Fibroblast of peridontal ligament (primary cell): ENCODE measurements at regions not wholly inside any gene's neighbourhood (a gene's known extent, or its start where the extent isn't known, plus 50 kb on each side); places are given as distances from the start of the nearest gene placed in this dataset.
"Not testable (repeated sequence)": the region's sequence is repeated elsewhere in the genome, so short reads cannot be mapped to it uniquely, and the experiment has no call there.

Experiments
- DNase-seq: peaks from one replicate; pipeline ENCODE4 v3.0.0-alpha.2; 2010; ENCODE audit errors: extremely low read depth

DNA sequence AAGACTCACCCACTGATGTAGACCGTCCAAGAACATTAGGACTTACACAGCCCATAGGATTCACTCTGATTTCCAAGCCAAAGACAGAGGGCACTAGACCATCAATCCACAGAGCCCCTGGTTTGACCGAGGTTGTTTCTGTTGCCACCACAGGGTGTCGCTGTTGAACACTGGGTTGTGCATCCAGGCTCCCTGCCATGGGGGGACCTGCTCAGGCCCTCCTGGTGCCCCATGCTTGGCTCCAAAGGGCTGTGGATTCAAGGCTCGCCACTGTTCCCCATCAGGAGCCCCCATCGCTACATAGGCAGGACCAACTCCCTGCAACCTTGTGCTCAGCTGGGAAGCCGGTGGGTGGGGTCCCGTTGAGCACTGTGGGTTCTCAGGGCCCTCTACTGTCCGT is 128.0 kb upstream of the ANO1 start:
- no peak for DNase-seq

DNA sequence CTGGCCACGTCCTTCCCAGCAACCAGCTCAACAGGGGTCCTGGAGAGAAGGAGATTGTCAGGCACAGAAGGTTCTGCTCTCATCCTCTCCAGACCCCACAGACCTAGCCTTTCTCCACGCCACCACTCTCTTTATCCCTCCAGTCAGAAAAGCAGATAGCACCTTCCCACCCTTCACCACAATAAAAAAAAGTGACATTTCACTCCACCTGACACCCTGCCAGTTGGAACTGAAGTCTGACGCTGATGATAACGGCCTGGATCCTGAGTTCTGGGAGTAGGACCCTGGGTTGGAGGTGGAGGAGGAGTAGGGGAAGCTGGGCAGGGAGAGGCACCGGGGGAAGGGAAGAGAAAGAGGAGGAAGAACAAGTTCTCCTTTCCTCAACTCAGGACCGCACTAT is 127.5 kb upstream of the ANO1 start:
- DNase-seq: no peak

DNA sequence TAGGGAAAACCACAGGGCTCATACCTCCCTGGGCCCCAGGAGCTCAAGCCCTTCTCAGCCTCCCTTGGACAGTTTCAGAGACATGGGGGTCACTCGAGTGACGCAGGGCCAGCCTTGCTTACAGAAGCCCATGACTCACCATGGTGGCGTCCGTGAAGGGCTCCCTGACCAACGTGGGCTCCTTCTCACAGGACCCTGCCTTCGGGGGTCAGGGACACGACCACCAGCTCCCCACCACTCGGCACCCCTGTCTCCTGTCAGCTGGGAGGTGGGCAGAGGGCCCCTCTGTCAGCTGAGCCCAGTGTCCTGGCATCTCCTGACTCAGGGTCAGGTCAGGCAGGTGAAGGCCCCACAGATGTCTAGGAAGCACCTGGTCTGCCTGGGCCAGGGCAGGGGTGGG is 126.3 kb upstream of the ANO1 start:
- DNase-seq: no peak

DNA sequence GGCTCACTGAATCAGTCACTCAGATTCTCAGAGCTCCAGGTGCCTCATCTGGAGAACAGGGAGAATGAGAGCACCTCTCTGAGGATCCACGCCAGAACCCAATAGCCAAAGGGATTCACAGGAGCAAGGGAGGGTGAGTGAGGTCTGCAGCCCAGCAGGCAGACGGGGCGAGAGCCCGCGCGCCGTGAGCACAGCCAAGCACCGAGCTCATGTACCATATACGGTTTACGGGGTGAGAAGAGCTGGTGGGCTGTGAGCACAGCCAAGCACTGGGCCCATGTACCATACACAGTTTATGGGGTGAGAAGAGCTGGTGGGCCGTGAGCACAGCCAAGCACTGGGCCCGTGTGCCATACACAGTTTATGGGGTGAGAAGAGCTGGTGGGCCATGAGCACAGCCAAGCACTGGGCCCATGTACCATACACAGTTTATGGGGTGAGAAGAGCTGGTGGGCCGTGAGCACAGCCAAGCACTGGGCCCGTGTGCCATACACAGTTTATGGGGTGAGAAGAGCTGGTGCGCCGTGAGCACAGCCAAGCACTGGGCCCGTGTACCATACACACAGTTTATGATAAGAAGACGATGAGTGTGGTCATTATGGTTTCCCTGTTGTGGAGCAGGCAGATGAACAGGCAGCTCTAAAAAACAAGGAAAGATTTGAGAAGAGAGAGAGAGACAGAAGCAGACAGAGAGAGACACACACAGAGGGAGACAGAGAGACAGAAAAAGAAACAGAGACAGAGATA is 125.7 kb upstream of the ANO1 start:
- DNase-seq: not testable (repeated sequence)

DNA sequence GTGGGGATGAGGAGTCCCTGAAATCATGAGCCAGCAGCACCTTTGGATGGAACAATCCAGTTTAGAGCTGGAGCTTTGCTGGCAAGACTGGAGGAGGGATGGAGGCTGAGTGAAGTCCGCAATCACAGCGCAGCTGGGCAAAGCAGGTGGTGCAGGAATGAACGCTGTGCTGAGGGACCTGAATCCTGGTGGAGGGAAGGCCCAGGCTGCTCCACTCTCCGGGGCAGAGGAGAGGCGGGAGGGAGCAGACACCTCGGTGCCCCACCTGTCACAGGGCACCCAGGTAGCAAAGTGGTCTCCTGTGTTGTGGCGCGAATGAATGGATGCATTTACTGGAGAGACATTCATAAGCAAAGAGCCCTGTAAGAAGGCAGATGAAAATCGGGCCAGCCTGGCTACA is 124.8 kb upstream of the ANO1 start:
- no peak for DNase-seq

DNA sequence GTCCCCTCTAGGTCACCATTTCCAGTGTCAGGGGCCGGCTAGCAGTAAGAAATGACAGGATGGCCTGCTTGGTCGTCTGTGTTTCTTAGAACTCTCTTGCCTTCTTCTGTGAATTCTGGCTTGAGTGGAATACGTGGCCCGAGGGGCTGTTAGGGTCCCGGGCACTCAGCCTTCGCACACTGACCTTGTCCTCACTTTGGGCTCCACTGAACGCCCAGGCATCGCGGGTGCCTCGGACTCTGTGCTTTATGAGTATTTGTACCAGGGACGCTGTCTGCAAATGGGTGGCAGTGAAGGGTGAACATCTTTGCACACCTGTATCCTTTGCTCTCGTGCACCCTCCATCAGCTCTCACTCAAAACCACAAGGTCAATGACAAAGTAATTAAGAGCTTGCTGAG is 123.4 kb upstream of the ANO1 start:
- no peak for DNase-seq

DNA sequence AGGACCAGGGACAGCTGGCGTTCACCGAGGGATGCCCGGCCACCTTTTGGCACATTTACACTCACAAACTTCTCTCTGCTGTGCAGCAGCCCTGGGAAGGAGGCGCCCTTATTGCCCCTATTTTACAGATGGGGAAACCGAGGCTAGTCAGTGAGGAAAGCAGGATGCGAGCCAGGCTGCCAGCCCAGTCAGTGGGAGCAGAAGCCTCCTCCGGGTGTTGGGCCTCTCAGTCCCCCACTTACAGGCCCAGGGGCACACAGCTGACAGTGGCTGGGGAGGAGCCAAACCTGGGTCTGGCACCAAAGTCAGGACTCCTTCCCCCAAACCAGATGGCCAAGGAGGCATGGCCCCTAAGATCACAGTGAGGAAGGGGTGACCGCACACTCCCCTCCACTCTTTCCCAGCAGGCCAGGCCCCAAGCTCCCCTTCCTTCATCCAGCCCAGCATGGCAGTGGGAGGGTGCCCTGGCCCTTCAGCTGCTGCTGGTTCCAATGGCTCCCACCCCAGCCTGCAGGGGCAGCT is 121.4 kb upstream of the ANO1 start:
- no peak for DNase-seq

DNA sequence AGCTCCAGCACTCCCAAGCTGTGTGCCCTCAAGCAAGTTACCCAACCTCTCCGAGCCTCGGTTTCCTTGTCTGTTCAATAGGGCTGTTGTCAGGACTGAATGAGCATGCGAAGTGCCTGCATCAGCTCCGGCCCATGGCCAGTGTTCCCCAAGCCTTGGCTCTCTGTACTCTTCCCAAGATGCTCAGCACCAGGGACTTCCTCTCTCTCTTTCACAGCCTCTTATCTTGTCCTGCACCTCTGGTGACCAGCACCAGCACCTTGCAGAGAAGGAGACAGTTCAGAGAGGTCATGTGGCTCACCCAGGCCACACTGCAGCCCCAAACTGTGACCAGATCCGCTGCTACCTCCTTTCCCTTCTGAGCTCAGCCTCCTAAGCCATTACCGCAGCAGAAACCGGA is 120.3 kb upstream of the ANO1 start:
- DNase-seq: no peak

DNA sequence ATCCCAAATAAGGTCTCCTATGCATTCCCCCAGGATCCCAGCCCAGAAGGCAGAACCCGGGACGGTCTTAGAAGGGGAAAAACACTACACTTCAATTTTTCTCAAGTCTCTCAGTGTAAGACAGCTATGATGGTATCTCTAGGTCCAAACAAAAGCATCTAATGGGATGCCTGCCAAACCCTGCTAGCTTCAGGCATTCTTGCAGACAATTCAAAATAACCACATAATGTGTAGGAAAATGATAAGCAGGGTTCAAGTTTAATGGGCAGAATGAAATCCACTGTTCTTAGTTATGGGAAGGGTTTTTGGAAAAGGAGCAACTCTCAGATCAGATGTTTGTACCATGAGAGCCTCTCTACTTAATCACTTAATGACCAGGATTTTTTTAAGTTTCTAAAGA is 119.8 kb upstream of the ANO1 start:
- DNase-seq: peak; percentile 24

DNA sequence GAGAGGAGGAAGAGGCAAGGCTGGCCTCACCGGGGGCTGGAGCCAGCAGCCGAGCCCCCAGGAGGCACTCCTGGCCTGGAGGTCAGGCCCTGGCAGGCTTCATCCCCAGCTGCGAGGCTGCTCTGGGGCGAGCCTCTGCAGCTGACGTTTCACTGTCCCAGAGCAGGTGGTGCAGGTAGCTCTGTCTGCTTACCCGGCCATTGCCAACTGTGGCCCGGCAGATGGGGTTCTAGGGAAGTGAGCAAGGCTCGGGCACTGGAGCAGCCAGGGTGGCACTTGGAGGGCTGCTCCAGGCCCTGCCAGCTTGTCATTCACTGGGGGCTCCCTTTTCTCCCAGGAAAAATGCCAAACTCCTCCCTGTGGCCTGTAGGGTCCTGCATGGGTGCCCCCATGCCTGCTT is 118.7 kb upstream of the ANO1 start:
- DNase-seq: no peak

DNA sequence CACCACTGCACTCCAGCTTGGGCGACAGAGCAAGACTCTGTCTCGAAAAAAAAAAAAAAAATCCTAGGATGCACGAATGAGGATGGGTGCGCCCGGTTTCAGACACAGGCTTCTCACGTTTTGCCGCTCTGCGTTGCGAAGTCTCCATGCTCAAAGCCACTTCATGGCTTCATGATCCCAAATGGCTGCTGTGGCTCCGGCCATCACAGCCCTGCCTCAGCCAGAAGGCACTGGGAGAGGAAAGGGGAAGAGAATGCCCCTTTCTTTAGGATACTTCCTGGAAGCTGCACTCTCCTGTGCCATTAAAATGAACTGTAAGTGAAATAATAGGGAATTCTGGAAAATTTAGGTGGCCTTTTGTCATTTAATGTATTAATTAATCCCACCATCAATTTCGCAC is 116.4 kb upstream of the ANO1 start:
- DNase-seq: no peak

DNA sequence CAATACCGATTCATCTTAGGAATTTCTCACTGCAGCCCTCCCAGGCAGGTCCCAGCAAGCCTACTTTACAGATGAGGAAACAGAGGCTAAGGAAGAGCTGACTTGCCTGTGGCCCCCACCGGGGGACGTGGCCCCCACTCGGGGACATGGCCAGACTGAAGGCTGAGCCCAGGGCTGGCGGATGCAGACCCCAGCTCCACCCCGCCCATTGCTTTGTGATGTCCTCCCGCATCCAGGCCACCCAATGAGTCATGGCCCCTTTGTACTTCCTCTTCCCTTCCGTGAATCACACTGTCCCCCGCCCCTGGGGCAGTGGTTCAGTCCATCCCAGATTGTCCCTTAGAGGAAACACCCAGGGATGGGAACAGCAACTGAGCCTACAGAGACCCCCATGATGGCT is 116.0 kb upstream of the ANO1 start:
- DNase-seq: no peak

DNA sequence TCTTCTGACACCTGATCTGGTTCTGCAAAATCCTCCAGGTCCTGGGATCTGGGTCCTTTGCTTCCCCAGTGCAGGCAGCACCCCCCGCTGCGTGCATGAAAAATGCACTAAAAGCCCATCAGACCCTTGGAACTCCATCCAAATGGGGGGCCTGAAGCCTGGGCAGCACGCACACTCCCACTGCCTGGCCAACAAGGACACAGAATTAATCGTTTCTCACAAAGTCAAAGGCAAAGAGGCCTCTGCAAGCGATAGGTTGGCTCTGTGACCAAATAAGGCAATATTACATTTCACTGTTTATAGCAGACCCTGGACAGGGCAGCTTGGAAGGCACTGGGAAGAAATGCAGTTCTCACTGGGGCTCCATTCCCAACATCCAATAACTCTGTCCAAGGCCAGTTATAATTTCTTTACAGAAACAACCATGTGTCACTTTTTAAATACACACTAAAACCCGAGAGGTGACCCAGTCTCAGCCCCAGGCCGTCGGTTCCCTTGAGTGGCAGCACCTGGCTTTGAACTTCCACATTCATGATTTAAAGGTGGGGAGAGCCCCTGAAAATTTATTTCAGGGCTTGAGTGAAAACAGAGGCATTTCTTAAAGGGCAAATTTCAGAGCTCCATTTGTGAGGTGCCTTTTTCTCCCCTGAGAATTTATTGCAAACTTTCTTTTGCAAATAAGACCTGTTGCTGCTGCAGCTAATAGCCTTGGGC is 114.4 kb upstream of the ANO1 start:
- DNase-seq: no peak

DNA sequence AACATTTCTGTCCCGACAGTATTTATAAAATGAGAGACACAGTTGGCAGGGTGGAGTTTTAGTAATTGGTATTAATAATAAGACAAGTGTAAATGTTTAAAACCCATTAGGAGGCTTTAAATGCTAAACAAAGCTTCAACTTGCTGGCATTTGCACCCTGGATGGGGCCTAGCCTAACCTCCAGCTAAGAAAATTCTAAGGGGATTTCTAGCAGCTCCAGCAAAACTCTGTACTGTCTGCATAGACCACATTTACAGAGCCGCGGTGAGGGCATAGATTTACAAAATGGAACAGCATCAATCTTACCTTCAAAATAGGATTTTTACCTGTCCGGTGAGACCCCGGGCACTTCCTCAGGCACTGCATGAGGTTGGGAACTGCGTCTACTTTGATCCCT is 113.9 kb upstream of the ANO1 start:
- no peak for DNase-seq

DNA sequence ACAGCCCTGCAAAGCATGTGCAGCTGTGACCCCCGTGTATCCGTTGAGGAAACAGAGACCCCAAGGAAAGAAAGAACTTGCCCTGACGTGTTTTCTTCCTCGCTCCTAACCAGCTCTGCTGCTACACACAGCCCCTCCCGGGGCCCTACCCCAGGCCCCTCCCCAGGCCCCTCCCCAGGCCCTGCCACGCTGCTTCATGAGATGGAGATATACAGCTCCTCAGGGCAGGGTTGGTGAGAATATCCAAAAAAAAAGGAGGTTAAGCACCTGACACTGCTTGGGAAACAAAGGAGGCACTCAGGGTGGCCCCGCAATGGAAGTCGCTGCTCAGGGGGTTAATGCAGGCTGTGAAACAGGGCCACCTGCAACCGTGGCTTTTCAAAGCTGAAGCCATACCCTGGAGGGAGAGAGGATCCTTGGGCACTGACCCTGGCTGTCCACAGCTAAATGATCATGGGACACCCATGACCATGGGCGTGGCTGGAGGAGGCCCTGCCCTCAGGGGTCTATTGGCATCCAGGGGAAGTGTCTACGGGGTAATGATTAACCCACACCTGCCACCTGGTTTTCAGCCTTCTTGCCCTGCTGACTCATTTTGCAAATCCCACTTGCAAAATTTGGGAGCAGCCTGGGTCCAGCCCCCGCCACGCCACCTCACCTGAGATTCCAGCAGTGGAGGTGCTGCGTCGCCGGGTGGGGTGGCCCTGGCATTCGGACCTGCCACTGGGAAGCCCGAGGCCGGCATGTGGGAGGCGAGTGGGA is 112.1 kb upstream of the ANO1 start:
- no peak for DNase-seq

DNA sequence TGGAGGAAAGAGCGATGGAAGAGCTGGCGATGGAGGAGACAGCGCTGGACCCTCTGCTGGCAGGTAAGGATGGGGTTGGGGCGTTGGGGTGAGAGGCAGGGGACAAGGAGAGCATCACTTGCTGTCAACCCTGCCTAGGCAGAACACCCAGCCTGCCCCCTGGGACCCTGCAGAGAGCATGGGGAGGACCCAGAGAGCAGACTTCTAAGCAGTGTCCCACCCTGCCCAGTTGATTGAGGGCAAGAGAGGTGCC is 111.6 kb upstream of the ANO1 start:
- no peak for DNase-seq

DNA sequence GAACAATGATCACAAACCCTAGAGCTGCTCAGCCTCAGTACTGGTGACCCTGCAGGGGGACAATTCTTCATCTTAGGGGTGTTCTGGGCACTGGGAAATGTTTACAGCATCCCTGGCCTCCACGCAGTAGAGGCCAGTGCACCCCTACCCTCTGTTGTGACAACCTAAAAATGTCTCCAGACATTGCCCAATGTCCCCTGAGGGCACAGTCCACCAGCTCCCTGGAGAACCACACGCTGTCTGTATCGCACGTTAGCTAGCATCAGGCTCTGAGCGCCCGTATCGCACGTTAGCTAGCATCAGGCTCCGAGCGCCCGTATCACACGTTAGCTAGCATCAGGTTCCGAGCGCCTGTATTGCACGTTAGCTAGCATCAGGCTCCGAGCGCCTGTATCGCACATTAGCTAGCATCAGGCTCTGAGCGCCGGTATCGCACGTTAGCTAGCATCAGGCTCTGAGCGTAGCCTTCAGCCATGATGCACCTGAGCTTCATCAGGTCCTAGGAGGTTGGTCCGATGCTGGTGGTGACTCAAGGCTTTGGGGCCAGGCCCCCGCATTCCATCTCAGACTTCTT is 111.1 kb upstream of the ANO1 start:
- DNase-seq: no peak

DNA sequence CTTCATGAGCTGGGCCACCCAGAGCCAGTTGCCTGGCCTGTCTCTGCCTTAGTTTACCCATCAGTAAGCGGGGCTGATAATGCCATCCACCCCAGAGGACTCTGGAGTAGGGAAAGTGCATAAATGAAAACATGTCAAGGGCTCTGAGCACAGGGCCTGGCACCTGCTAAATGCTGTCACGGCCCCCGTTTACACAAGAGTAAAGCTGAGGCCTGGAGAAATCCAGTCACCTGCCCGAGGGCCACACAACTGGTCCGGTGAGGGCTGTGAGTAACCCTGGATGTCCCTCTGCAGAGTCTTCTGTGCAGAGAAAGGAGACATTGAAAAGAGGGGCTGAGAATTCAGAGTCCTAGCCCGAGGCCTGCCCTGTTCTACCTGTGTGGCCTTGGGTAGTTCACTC is 110.6 kb upstream of the ANO1 start:
- no peak for DNase-seq

DNA sequence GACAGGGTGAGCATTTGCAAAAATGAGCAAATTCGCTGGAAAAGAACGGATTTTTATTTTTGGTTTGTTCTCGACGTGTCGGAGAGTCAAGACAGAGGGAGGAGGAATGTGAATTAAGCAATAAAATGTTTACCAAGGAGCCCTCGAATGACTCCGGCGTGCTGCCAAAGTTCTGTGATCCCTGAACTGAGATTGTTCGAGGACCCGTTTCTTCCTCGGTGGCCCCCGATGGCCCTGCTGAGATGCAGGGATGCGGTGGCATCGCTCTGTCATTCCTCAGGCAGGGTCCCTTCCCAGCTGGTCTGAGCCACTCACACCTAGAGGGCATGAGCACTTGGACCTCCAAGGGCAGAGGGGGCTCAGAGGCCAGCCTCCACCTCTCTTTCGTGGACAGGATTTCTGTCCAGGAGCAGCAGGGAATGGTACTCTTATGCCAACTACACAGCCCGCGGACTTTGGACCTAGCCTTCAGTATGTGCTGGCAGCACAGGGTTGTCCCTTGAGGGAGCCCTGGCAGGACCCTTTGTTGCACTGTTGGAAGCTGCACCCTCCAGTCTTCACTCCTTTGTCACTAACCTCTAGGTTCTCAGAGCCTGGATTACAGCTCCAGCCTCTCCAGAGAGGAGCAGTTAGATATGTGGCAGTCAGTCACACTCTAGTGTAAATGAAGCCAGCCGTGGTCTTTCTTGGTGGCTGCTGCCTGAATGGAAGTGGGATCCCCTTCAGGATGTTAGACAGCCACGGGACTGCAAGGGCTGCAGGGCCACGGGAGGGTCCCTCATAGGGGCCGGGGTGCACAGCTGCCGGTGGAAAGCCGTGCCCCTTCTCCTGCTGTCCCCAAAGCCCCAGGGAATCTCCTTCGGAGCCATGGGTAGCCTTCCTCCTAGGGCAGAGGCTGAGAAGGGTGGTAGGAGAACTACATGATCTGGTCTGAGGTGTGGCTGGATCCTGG is 109.4 kb upstream of the ANO1 start:
- no peak for DNase-seq

DNA sequence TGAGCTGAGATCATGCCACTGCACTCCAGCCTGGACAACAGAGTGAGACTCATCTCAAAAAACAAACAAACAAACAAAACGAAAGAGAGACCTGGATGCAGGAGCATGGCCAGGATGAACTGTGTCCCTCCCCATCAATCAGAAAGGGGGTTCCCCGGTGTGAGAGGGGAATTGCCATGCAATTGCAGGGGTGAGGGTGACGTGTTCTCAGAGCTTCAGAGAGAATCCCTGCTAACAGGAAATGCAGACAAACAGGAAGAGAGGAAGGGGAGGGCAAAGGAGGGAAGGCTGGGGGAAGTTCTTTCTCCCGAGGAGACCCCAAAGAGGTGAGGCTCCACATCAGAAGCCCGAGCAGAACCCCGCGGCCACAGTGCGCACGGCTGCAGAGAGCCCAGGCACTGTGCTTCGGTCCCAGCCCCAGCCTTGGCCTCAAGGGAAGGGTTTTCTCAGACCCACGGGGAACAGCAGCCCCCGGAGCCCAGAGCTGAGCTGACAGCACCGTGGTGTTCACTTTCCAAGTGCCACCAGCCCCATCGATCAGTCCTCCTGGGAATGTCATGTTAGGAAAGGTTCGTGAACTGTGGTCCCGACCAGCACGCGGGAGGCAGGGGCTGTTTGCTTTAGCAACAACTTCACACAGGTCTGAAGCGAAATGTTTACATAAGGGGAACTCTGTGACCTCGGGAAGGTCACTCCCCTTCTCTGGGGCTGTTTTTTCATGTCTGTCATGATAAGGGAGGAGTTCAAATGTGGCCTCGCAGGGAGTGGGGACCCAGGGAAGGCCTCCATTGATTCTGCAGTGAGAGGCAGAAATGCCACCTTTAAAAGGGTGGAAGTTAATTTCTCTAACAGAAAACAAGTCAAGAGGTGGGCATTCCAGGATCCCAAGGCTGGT is 108.0 kb upstream of the ANO1 start:
- DNase-seq: no peak
